Astrocyte (in vitro differentiated cells and primary cell): ENCODE measurements at regions not wholly inside any gene's neighbourhood (a gene's known extent, or its start where the extent isn't known, plus 50 kb on each side); places are given as distances from the start of the nearest gene placed in this dataset.

ENCODE experiments used
- EZH2 ChIP-seq: IDR thresholded peaks from 2 replicates; pipeline ENCODE4 v1.6.1; 2012; ENCODE audit warnings: mild to moderate bottlenecking, low read length, inconsistent platforms; ENCODE audit not compliant: insufficient read depth
- TF ChIP-seq, protein P1 (sequence below): IDR thresholded peaks from 2 replicates; pipeline ENCODE4 v1.5.1; 2011; ENCODE audit warnings: low read depth, mild to moderate bottlenecking, inconsistent platforms, low read length, moderate library complexity; ENCODE audit not compliant: insufficient read depth

DNA sequence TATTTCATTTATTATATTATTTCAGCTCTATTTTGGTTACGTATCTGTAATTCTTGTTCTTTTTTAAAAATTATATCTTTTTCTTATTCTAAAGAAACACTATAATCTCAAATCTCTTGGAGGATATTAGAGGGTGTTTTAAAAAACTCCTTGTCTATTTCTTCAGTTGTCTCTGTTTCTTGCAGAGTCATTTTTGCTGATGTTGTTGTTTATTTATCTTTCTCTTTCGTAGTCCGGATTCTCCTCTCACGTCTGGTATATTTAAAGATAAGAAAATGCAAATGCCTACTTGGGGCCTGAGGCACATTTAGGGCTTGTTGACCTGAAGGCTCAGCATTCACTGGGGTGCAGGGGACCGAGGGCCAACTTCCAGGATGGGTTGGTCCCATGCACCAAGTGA is 181.2 kb upstream of the CTBP2 start:
- TF ChIP-seq, protein P1, sequence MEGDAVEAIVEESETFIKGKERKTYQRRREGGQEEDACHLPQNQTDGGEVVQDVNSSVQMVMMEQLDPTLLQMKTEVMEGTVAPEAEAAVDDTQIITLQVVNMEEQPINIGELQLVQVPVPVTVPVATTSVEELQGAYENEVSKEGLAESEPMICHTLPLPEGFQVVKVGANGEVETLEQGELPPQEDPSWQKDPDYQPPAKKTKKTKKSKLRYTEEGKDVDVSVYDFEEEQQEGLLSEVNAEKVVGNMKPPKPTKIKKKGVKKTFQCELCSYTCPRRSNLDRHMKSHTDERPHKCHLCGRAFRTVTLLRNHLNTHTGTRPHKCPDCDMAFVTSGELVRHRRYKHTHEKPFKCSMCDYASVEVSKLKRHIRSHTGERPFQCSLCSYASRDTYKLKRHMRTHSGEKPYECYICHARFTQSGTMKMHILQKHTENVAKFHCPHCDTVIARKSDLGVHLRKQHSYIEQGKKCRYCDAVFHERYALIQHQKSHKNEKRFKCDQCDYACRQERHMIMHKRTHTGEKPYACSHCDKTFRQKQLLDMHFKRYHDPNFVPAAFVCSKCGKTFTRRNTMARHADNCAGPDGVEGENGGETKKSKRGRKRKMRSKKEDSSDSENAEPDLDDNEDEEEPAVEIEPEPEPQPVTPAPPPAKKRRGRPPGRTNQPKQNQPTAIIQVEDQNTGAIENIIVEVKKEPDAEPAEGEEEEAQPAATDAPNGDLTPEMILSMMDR: no peak
- no peak for TF ChIP-seq EZH2
